MCF 10A (cell line): ENCODE measurements at regions not wholly inside any gene's neighbourhood (a gene's known extent, or its start where the extent isn't known, plus 50 kb on each side); places are given as distances from the start of the nearest gene placed in this dataset.

Experiments
- BruUV-seq: library from RNA; stranded (reverse); fragments of 400-500 nt; replicated peaks from 2 replicates; lab custom pipeline; 2021; lab: Mats Ljungman, UMichigan
- CTCF ChIA-PET: fragments of 300-600 bp; sonication (Branson Sonifier 250); formaldehyde crosslinking; extraction: SDS; loops from one replicate; lab custom pipeline; 2021; ENCODE audit warnings: antibody characterized with exemption, inconsistent platforms; lab: Yijun Ruan, JAX
- POLR2A ChIA-PET: fragments of 300-600, 350-650 bp; sonication (Branson Sonifier 250); formaldehyde crosslinking; extraction: SDS; loops from one replicate; lab custom pipeline; 2020; ENCODE audit warnings: antibody characterized with exemption, inconsistent platforms; lab: Yijun Ruan, JAX
- DNase-seq: peaks from one replicate; pipeline ENCODE4 v3.0.0-alpha.2; 2018; ENCODE audit not compliant: unreplicated experiment
- H3K27ac Mint-ChIP-seq: one replicate; pipeline ENCODE4 v1.8.0; 2022; ENCODE audit warnings: mild to moderate bottlenecking, low read depth, mixed read lengths; ENCODE audit not compliant: unreplicated experiment
- H3K27me3 Mint-ChIP-seq: one replicate; pipeline ENCODE4 v1.8.0; 2022; ENCODE audit warnings: mixed read lengths; ENCODE audit not compliant: insufficient read depth, unreplicated experiment
- H3K36me3 Mint-ChIP-seq: one replicate; pipeline ENCODE4 v1.8.0; 2022; ENCODE audit warnings: mild to moderate bottlenecking, moderate library complexity, mixed read lengths; ENCODE audit not compliant: insufficient read depth, unreplicated experiment
- H3K4me1 Mint-ChIP-seq: one replicate; pipeline ENCODE4 v1.8.0; 2022; ENCODE audit warnings: mixed read lengths; ENCODE audit not compliant: insufficient read depth, unreplicated experiment
- H3K4me3 Mint-ChIP-seq: one replicate; pipeline ENCODE4 v1.8.0; 2022; ENCODE audit warnings: mild to moderate bottlenecking, moderate library complexity, mixed read lengths; ENCODE audit not compliant: unreplicated experiment
- H3K9me3 Mint-ChIP-seq: one replicate; pipeline ENCODE4 v1.8.0; 2022; ENCODE audit warnings: mixed read lengths; ENCODE audit not compliant: unreplicated experiment
- intact Hi-C: fragments of 100-400 bp; cut with micrococcal nuclease; formaldehyde crosslinking; loops from 2 replicates; pipeline ENCODE4 v1.14.1; 2022
- TF ChIP-seq, protein P1 (sequence below): fragments of 200-600 bp; IDR thresholded peaks from one replicate; pipeline ENCODE4 v1.8.0; 2022; ENCODE audit warnings: antibody characterized with exemption, mild to moderate bottlenecking; ENCODE audit not compliant: unreplicated experiment

DNA sequence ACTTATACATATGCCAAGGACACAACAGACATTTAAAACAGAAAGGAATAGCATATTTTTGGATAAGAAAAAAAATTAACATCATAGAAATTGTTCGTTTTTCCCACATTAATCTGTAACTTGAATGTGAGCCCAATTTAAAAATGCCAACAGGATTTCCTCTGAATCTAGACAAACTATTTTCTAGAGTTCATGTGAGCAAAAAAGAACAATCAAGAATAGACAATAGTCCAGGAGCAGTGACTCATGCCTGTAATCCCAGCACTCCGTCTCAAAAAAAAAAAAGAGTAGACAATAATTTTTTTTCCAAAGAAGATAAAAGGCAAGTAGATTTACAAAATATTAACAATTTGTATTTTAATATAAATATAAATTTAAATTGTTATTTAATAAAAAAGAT lies 73.7 kb upstream of the DUSP21 start:
- Mint-ChIP-seq H3K9me3 (no peaks in the 10 kb centered on the region), H3K27ac (no peak overlapping the region), H3K36me3 (no peaks in the 10 kb centered on the region), H3K4me3 (no peak overlapping the region), H3K4me1 (no peaks in the 10 kb centered on the region), H3K27me3 (peaks cover 11% of the 10 kb centered on the region)
- peak; percentile 10 for DNase-seq
- TF ChIP-seq, protein P1, sequence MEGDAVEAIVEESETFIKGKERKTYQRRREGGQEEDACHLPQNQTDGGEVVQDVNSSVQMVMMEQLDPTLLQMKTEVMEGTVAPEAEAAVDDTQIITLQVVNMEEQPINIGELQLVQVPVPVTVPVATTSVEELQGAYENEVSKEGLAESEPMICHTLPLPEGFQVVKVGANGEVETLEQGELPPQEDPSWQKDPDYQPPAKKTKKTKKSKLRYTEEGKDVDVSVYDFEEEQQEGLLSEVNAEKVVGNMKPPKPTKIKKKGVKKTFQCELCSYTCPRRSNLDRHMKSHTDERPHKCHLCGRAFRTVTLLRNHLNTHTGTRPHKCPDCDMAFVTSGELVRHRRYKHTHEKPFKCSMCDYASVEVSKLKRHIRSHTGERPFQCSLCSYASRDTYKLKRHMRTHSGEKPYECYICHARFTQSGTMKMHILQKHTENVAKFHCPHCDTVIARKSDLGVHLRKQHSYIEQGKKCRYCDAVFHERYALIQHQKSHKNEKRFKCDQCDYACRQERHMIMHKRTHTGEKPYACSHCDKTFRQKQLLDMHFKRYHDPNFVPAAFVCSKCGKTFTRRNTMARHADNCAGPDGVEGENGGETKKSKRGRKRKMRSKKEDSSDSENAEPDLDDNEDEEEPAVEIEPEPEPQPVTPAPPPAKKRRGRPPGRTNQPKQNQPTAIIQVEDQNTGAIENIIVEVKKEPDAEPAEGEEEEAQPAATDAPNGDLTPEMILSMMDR, result no peak
- intact Hi-C loops, result no loop called here
- ChIA-PET POLR2A (no interaction called here), CTCF (no interaction called here)
- no TSS peak for BruUV-seq

DNA sequence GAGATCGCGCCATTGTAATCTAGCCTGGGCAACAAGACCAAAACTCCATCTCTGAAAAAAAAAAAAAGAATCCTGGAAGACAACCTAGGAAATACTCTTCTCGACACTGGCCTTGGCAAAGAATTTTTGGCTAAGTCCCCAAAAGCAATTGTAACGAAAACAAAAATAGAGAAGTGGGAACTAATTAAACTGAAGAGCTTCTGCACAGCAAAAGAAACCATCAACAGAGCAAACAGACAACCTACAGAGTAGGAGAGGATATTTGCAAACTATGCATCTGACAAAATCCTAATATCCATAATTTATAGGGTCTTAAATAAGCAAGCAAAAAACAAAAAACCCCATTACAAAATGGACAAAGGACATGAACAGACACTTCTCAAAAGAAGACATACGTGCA lies 76.5 kb upstream of the DUSP21 start:
- no peak overlapping the region for H3K27ac Mint-ChIP-seq
- intact Hi-C loops, result no loop called here
- peaks cover 7% of the 10 kb centered on the region for H3K27me3 Mint-ChIP-seq
- H3K36me3 Mint-ChIP-seq, result no peaks in the 10 kb centered on the region
- H3K4me1 Mint-ChIP-seq, result no peaks in the 10 kb centered on the region
- no peak overlapping the region for H3K4me3 Mint-ChIP-seq
- TF ChIP-seq, protein P1, result no peak
- no peak for DNase-seq
- ChIA-PET CTCF (interaction anchor here (0.6 kb wide), 2 partner anchors 167 to 303 kb away, joined by 3 to 5 read pairs; no protein-coding TSS in a partner anchor), POLR2A (no interaction called here)
- no TSS peak for BruUV-seq
- H3K9me3 Mint-ChIP-seq, result no peaks in the 10 kb centered on the region

DNA sequence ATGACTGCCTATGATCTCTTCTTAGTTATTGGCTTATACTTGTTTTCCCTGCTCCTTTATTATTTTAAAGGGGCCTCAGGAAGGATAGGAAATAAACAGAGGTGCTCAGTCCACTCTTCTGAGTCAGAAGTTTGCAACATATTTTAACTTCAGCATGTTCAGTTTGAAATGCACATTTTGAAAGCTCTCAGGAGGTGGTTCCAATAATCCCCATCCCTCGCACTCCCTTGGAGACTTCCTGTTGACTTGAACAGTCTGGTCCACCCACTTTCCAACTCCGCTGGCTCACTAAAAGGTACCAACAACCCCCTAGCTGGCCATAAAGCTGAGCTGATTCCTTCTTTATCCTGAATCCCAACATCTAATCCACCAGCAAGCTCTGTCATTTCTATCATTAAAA lies 78.3 kb upstream of the DUSP21 start:
- Mint-ChIP-seq H3K36me3 (no peaks in the 10 kb centered on the region), H3K27ac (no peak overlapping the region), H3K27me3 (peaks cover 21% of the 10 kb centered on the region), H3K9me3 (no peaks in the 10 kb centered on the region), H3K4me1 (no peaks in the 10 kb centered on the region), H3K4me3 (no peak overlapping the region)
- CTCF ChIA-PET, result no interaction called here
- intact Hi-C loops, result no loop called here
- TF ChIP-seq, protein P1, result no peak
- POLR2A ChIA-PET, result no interaction called here
- BruUV-seq, result no TSS peak
- DNase-seq, result peak; percentile 5

DNA sequence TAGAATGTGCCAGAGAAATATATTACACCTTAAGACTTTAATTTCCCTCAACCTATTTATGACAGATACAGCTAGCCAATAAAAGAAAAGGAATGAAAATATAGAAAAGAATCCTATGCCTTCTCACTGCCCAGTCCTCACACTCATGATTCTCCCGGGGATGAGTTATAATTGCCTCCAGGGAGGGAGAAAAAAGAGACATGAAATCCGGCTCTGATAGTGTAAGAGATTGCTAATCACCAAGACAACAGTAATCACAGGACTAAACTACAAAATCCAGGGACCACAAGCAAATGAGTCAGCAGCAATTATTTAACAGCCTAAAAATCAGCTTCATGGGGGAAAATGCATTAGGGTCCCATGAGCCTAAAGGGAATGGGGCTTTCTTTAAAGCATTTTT lies 95.9 kb upstream of the DUSP21 start:
- H3K4me1 Mint-ChIP-seq, result no peaks in the 10 kb centered on the region
- intact Hi-C loops, result no loop called here
- no peaks in the 10 kb centered on the region for H3K36me3 Mint-ChIP-seq
- no peak overlapping the region for H3K27ac Mint-ChIP-seq
- POLR2A ChIA-PET, result no interaction called here
- CTCF ChIA-PET, result interaction anchor here (0.7 kb wide), 2 partner anchors 68 to 113 kb away, joined by 3 read pairs; no protein-coding TSS in a partner anchor
- DNase-seq, result no peak
- TF ChIP-seq, protein P1, result no peak
- no peaks in the 10 kb centered on the region for H3K9me3 Mint-ChIP-seq
- no TSS peak for BruUV-seq
- H3K4me3 Mint-ChIP-seq, result no peak overlapping the region
- peaks cover 33% of the 10 kb centered on the region for H3K27me3 Mint-ChIP-seq
